GM12878 (cell line): ENCODE measurements at regions not wholly inside any gene's neighbourhood (a gene's known extent, or its start where the extent isn't known, plus 50 kb on each side); places are given as distances from the start of the nearest gene placed in this dataset.

Source experiments
- ATAC-seq: fragments of 200-7000 bp; cut with Tn5 transposase; 3 replicates; pipeline ENCODE4 v1.9.1; 2020; ENCODE audit warnings: mild to moderate bottlenecking, moderate library complexity
- BruUV-seq: library from RNA; stranded (reverse); fragments of 400-500 nt; replicated peaks from 2 replicates; lab custom pipeline; 2021; lab: Mats Ljungman, UMichigan
- CTCF ChIA-PET: fragments of 300-600 bp; sonication (Branson Sonifier 250); formaldehyde crosslinking; extraction: SDS; loops from one replicate; lab custom pipeline; 2021; ENCODE audit warnings: inconsistent platforms; lab: Yijun Ruan, JAX
- POLR2A ChIA-PET: fragments of 350-600 bp; formaldehyde crosslinking; extraction: SDS; loops from one replicate; lab custom pipeline; 2021; ENCODE audit warnings: inconsistent platforms; lab: Charles Lee
- RAD21 ChIA-PET: fragments of 300-600 bp; sonication (Branson Sonifier 250); formaldehyde crosslinking; loops from one replicate; lab custom pipeline; 2023; ENCODE audit warnings: antibody characterized with exemption; ENCODE audit not compliant: unreplicated experiment; lab: Charles Lee
- SMC1A ChIA-PET: fragments of 300-600 bp; sonication (Branson Sonifier 250); formaldehyde crosslinking; loops from one replicate; lab custom pipeline; 2023; ENCODE audit not compliant: unreplicated experiment, uncharacterized antibody; lab: Charles Lee
- DNase-seq: peaks from one replicate; pipeline ENCODE4 v3.0.0-alpha.2; 2011; ENCODE audit warnings: low read depth, low spot score
- FAIRE-seq: peaks from 3 replicates; lab custom pipeline; 2011; peaks lifted over from hg19 to GRCh38; lab: Jason Lieb, UNC
- H2AFZ ChIP-seq: 2 replicates; pipeline ENCODE4 v1.6.0; 2011; ENCODE audit warnings: low read depth, low read length, control low read depth; ENCODE audit not compliant: control insufficient read depth
- H3K27ac ChIP-seq: 2 replicates; pipeline ENCODE4 v1.5.1; 2011; ENCODE audit warnings: control low read depth; ENCODE audit not compliant: control insufficient read depth, insufficient read depth
- H3K27me3 ChIP-seq, 2 experiments: replicated peaks in 1 of 2; 2 replicates each; pipeline versions ENCODE4 v1.6.0 to v1.6.1; 2011; ENCODE audit warnings: low read length in 1 of 2; ENCODE audit not compliant: control insufficient read depth in 2 of 2, insufficient read depth in 2 of 2
- H3K36me3 ChIP-seq, 2 experiments: 2 replicates each; pipeline ENCODE4 v1.5.1; 2011; ENCODE audit warnings: low read length in 1 of 2; ENCODE audit not compliant: control insufficient read depth in 2 of 2, insufficient read depth in 2 of 2
- H3K4me1 ChIP-seq: 2 replicates; pipeline ENCODE4 v1.6.1; 2011; ENCODE audit warnings: mild to moderate bottlenecking, low read length, moderate library complexity, mixed read lengths; ENCODE audit not compliant: control insufficient read depth, insufficient read depth
- H3K4me2 ChIP-seq: 2 replicates; pipeline ENCODE4 v1.6.0; 2011; ENCODE audit warnings: control low read depth; ENCODE audit not compliant: control insufficient read depth, insufficient read depth
- H3K4me3 ChIP-seq: fragments of 200-600 bp; sonication (generic); 2 replicates; pipeline ENCODE4 v1.5.1; 2016
- H3K79me2 ChIP-seq: 2 replicates; pipeline ENCODE4 v1.6.0; 2011; ENCODE audit warnings: low read length; ENCODE audit not compliant: control insufficient read depth, insufficient read depth
- H3K9ac ChIP-seq: 2 replicates; pipeline ENCODE4 v1.8.0; 2011; ENCODE audit warnings: low read length, control low read depth, mixed read lengths; ENCODE audit not compliant: control insufficient read depth, insufficient read depth
- H3K9me3 ChIP-seq: replicated peaks from 3 replicates; pipeline ENCODE4 v1.5.1; 2011; ENCODE audit warnings: mild to moderate bottlenecking, low read length; ENCODE audit not compliant: control insufficient read depth, insufficient read depth
- H4K20me1 ChIP-seq: 2 replicates; pipeline ENCODE4 v1.6.0; 2011; ENCODE audit not compliant: control insufficient read depth, insufficient read depth
- BCL11A ChIP-seq: IDR thresholded peaks from 2 replicates; pipeline ENCODE4 v1.6.1; 2011; ENCODE audit warnings: low read depth, low read length
- CHD4 ChIP-seq: fragments of 200-600 bp; sonication (generic); IDR thresholded peaks from 2 replicates; pipeline ENCODE4 v1.6.1; 2016; ENCODE audit warnings: mild to moderate bottlenecking
- IKZF1 ChIP-seq: fragments of 450-650 bp; conservative IDR thresholded peaks from 2 replicates; pipeline ENCODE4 v1.6.1; 2017; ENCODE audit warnings: antibody characterized with exemption, mild to moderate bottlenecking
- IRF4 ChIP-seq: IDR thresholded peaks from 2 replicates; pipeline ENCODE4 v1.6.1; 2011; ENCODE audit warnings: low read depth, low read length
- JUND ChIP-seq: IDR thresholded peaks from 2 replicates; pipeline ENCODE4 v1.6.1; 2012; ENCODE audit warnings: low read depth, mild to moderate bottlenecking, low read length, improper control_type of control experiment, moderate library complexity
- MEF2B ChIP-seq: fragments of 450-650 bp; IDR thresholded peaks from 2 replicates; pipeline ENCODE4 v1.6.1; 2018; ENCODE audit warnings: mild to moderate bottlenecking, moderate library complexity; ENCODE audit not compliant: partially characterized antibody, poor library complexity, severe bottlenecking
- NFIC ChIP-seq: IDR thresholded peaks from 2 replicates; pipeline ENCODE4 v1.6.1; 2012; ENCODE audit warnings: low read depth, mild to moderate bottlenecking, inconsistent platforms, low read length, moderate library complexity
- RELA ChIP-seq: fragments of 450-650 bp; IDR thresholded peaks from 2 replicates; pipeline ENCODE4 v1.8.0; 2014; ENCODE audit warnings: borderline replicate concordance; ENCODE audit not compliant: partially characterized antibody
- SIN3A ChIP-seq: IDR thresholded peaks from 2 replicates; pipeline ENCODE4 v1.6.1; 2012; ENCODE audit warnings: low read depth, low read length, improper control_type of control experiment
- ZNF24 ChIP-seq: fragments of 450-650 bp; IDR thresholded peaks from 2 replicates; pipeline ENCODE4 v1.6.1; 2017; ENCODE audit warnings: antibody characterized with exemption, mild to moderate bottlenecking
- WGBS: methylation state at CpG from one replicate; pipeline ENCODE4 v1.1.6; 2016; ENCODE audit warnings: low lambda C conversion rate; ENCODE audit not compliant: insufficient replicate concordance, insufficient coverage; ENCODE audit errors: missing lambda C conversion rate; 5-methylcytosine and 5-hydroxymethylcytosine counted together
- in situ Hi-C: fragments of 300-500 bp; cut with MboI; formaldehyde crosslinking; loops from 9 replicates; pipeline ENCODE4 v1.14.3; 2018; ENCODE audit warnings: mixed read lengths
- intact Hi-C: fragments of 100-400 bp; cut with micrococcal nuclease; formaldehyde crosslinking; loops from one replicate; pipeline ENCODE4 v1.14.2; 2022; ENCODE audit not compliant: unreplicated experiment
- TF ChIP-seq, protein P1 (sequence below): IDR thresholded peaks from 2 replicates; pipeline ENCODE4 v1.6.1; 2012; ENCODE audit warnings: low read depth, low read length, improper control_type of control experiment
- TF ChIP-seq, protein P2 (sequence below): fragments of 450-650 bp; IDR thresholded peaks from 2 replicates; pipeline ENCODE4 v1.6.1; 2017; ENCODE audit warnings: low read depth, mild to moderate bottlenecking, moderate library complexity
- TF ChIP-seq, protein P3 (sequence below): fragments of 450-650 bp; formaldehyde crosslinking; IDR thresholded peaks from 2 replicates; pipeline ENCODE4 v1.4.0; 2020; ENCODE audit warnings: mild to moderate bottlenecking, moderate library complexity
- TF ChIP-seq, protein P4 (sequence below): fragments of 450-650 bp; IDR thresholded peaks from 2 replicates; pipeline ENCODE4 v1.6.1; 2018; ENCODE audit warnings: borderline replicate concordance, mild to moderate bottlenecking; ENCODE audit not compliant: partially characterized antibody

DNA sequence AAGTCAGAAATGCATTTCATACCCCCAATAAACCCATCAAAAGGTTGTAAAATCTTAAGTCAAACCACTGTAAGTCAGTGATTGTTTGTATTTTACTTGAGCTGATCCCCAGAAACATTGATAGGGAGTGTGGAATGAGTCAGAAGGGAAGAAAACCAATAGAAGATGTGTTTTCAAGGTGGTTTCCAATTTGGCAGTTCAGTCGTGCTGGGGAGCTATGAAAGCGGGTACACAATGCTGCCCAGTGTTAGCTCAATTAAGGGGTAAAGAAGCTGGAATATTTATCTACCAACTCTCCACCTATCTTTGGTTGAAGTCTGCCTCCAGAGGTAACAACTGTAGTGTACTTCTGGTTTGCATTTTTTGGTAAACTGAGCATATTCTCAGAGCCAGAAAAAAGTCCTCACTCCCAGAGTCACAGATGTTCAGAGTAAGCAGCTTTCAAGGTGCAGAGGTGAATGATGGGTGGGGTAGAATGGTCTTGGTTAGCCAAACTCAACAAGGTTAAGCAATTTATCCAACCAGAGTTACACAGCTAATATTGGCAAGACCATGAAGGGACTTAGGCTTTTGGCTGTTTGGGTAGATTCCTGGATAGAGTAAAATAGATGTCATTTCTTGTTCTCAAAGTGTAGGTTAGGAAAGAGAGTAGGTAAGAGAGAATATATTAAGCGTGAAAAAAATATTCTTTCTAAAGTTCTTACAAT is 202.9 kb upstream of the ADGRL2 start:
- H3K9me3 ChIP-seq, result no peaks in the 10 kb centered on the region
- H3K79me2 ChIP-seq, result no peaks in the 10 kb centered on the region
- FAIRE-seq (peak; percentile 62), DNase-seq (peak; percentile 39), ATAC-seq (peak; percentile 70)
- H3K36me3 ChIP-seq, result no peaks in the 10 kb centered on the region
- intact Hi-C loops, result loop anchor here (1.0 kb wide), 1 partner anchor 49 kb away; no protein-coding TSS in a partner anchor
- H3K27ac ChIP-seq, result no peak overlapping the region
- SMC1A ChIA-PET, result interaction anchor here (0.7 to 4.9 kb wide), 16 partner anchors 8 to 563 kb away, joined by 3 to 95 read pairs (median 4); no protein-coding TSS in a partner anchor
- peaks cover 9% of the 10 kb centered on the region for H3K4me1 ChIP-seq
- RAD21 ChIA-PET, result interaction anchor here (0.6 to 3.8 kb wide), 13 partner anchors 8 to 554 kb away, joined by 3 to 77 read pairs (median 7); no protein-coding TSS in a partner anchor
- no peaks in the 10 kb centered on the region for H3K27me3 ChIP-seq
- TSS peak; percentile 97 for BruUV-seq
- no peaks in the 10 kb centered on the region for H4K20me1 ChIP-seq
- WGBS, result 60% methylated on average over 3 of the region's 3 CpGs
- in situ Hi-C loops, result no loop called here
- no peak overlapping the region for H3K9ac ChIP-seq
- 0 out of 2 replicates have a peak overlapping the region, but pooled peaks have one; percentile 44 for H3K4me2 ChIP-seq
- no peak overlapping the region for H2AFZ ChIP-seq
- no peak overlapping the region for H3K4me3 ChIP-seq
- POLR2A ChIA-PET, result interaction anchor here (1.2 to 1.7 kb wide), 6 partner anchors 11 to 46 kb away, joined by 4 to 11 read pairs (median 5); no protein-coding TSS in a partner anchor
- CTCF ChIA-PET, result interaction anchor here (0.5 to 2.0 kb wide), 9 partner anchors 10 to 719 kb away, joined by 3 to 38 read pairs (median 5); no protein-coding TSS in a partner anchor
- TF ChIP-seq NFIC (no peak), CHD4 (no peak), IRF4 (0 out of 2 replicates have a peak, but pooled peaks have one; percentile 36), JUND (peak; percentile 61), RELA (peak; percentile 23), MEF2B (peak; percentile 11), IKZF1 (peak; percentile 72), BCL11A (0 out of 2 replicates have a peak, but pooled peaks have one; percentile 35), SIN3A (no peak), ZNF24 (0 out of 2 replicates have a peak, but pooled peaks have one; percentile 21)
- TF ChIP-seq, protein P1, sequence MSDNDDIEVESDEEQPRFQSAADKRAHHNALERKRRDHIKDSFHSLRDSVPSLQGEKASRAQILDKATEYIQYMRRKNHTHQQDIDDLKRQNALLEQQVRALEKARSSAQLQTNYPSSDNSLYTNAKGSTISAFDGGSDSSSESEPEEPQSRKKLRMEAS, result no peak
- TF ChIP-seq, protein P2, sequence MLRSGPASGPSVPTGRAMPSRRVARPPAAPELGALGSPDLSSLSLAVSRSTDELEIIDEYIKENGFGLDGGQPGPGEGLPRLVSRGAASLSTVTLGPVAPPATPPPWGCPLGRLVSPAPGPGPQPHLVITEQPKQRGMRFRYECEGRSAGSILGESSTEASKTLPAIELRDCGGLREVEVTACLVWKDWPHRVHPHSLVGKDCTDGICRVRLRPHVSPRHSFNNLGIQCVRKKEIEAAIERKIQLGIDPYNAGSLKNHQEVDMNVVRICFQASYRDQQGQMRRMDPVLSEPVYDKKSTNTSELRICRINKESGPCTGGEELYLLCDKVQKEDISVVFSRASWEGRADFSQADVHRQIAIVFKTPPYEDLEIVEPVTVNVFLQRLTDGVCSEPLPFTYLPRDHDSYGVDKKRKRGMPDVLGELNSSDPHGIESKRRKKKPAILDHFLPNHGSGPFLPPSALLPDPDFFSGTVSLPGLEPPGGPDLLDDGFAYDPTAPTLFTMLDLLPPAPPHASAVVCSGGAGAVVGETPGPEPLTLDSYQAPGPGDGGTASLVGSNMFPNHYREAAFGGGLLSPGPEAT, result peak; percentile 89
- TF ChIP-seq, protein P3, sequence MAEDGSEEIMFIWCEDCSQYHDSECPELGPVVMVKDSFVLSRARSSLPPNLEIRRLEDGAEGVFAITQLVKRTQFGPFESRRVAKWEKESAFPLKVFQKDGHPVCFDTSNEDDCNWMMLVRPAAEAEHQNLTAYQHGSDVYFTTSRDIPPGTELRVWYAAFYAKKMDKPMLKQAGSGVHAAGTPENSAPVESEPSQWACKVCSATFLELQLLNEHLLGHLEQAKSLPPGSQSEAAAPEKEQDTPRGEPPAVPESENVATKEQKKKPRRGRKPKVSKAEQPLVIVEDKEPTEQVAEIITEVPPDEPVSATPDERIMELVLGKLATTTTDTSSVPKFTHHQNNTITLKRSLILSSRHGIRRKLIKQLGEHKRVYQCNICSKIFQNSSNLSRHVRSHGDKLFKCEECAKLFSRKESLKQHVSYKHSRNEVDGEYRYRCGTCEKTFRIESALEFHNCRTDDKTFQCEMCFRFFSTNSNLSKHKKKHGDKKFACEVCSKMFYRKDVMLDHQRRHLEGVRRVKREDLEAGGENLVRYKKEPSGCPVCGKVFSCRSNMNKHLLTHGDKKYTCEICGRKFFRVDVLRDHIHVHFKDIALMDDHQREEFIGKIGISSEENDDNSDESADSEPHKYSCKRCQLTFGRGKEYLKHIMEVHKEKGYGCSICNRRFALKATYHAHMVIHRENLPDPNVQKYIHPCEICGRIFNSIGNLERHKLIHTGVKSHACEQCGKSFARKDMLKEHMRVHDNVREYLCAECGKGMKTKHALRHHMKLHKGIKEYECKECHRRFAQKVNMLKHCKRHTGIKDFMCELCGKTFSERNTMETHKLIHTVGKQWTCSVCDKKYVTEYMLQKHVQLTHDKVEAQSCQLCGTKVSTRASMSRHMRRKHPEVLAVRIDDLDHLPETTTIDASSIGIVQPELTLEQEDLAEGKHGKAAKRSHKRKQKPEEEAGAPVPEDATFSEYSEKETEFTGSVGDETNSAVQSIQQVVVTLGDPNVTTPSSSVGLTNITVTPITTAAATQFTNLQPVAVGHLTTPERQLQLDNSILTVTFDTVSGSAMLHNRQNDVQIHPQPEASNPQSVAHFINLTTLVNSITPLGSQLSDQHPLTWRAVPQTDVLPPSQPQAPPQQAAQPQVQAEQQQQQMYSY (CRISPR knock-in tag), result no peak
- TF ChIP-seq, protein P4, sequence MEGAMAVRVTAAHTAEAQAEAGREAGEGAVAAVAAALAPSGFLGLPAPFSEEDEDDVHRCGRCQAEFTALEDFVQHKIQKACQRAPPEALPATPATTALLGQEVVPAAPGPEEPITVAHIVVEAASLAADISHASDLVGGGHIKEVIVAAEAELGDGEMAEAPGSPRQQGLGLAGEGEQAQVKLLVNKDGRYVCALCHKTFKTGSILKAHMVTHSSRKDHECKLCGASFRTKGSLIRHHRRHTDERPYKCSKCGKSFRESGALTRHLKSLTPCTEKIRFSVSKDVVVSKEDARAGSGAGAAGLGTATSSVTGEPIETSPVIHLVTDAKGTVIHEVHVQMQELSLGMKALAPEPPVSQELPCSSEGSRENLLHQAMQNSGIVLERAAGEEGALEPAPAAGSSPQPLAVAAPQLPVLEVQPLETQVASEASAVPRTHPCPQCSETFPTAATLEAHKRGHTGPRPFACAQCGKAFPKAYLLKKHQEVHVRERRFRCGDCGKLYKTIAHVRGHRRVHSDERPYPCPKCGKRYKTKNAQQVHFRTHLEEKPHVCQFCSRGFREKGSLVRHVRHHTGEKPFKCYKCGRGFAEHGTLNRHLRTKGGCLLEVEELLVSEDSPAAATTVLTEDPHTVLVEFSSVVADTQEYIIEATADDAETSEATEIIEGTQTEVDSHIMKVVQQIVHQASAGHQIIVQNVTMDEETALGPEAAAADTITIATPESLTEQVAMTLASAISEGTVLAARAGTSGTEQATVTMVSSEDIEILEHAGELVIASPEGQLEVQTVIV, result no peak
